ENCODE measurements at regions not wholly inside any gene's neighbourhood (a gene's known extent, or its start where the extent isn't known, plus 50 kb on each side); places are given as distances from the start of the nearest gene placed in this dataset.
"Not testable (repeated sequence)": the region's sequence is repeated elsewhere in the genome, so short reads cannot be mapped to it uniquely, and the experiment has no call there.

DNA sequence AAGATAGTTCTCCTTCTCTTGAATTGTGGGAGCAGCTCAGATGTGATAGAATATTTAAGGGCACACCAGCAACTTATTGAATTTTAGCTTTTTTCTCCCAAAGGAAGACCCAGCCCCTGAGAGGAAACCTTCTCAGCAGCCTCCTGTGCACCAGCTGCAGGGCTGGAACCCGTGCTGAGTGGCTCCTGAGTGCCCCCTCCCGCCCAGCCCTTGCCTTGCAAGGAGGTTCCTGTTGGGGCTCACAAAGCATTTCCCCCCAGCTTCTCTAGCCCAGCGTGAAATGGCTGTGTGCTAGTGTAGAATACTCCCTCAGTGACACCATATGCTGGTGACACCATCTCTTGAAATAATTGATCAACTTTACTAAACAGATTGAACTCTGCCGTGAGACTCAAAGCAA, 1180.1 kb downstream of the TMEM121 start:
- H4K5ac ChIP-seq (ENCODE audit: insufficient read length, low read depth, low read length); H3K36me3 ChIP-seq (ENCODE audit: control insufficient read depth in 2 of 4, insufficient read depth in 4 of 4, low read length in 3 of 4); POLR2A ChIA-PET (ENCODE audit: partially characterized antibody); H3K4ac ChIP-seq (replicated peaks; ENCODE audit: insufficient read length, low read depth, low read length); H4K8ac ChIP-seq (ENCODE audit: extremely low read depth, insufficient read depth, low read length); H3K23me2 ChIP-seq (ENCODE audit: low read depth, low read length); H4K91ac ChIP-seq (replicated peaks; ENCODE audit: insufficient read length, low read length); H3K18ac ChIP-seq (ENCODE audit: extremely low read depth, low read length); H3K14ac ChIP-seq (ENCODE audit: insufficient read length); H3K4me3 ChIP-seq (ENCODE audit: extremely low read depth in 1 of 4, insufficient read depth in 2 of 4, low read depth in 3 of 4, low read length in 4 of 4); CTCF ChIA-PET (ENCODE audit: partially characterized antibody); H3K79me2 ChIP-seq (ENCODE audit: control insufficient read depth in 1 of 2, insufficient read depth in 2 of 2, low read length in 2 of 2); H3K27me3 ChIP-seq (replicated peaks in 1 of 4; ENCODE audit: control insufficient read depth in 3 of 4, extremely low read depth in 1 of 4, insufficient read depth in 3 of 4, low read length in 3 of 4); H3K79me1 ChIP-seq (ENCODE audit: low read depth, low read length); H2BK12ac ChIP-seq (ENCODE audit: low read depth, low read length); H3K23ac ChIP-seq (ENCODE audit: insufficient read length); H3K4me1 ChIP-seq (replicated peaks in 1 of 4; ENCODE audit: control insufficient read depth in 3 of 4, insufficient read depth in 4 of 4, low read length in 3 of 4); H2AK5ac ChIP-seq (ENCODE audit: low read depth, low read length); H3K9ac ChIP-seq (replicated peaks in 1 of 4; ENCODE audit: extremely low read depth in 1 of 4, low read depth in 3 of 4, low read length in 3 of 4); H3K27ac ChIP-seq (ENCODE audit: low read depth, low read length); H2BK20ac ChIP-seq (ENCODE audit: low read length); H2BK15ac ChIP-seq (ENCODE audit: low read length); H2BK120ac ChIP-seq (replicated peaks; ENCODE audit: low read depth, low read length); H3K56ac ChIP-seq (replicated peaks; ENCODE audit: insufficient read length, low read depth, low read length); H2BK5ac ChIP-seq (ENCODE audit: low read depth, low read length); H2AFZ ChIP-seq (ENCODE audit: low read length); DNase-seq (ENCODE audit: low read depth in 1 of 2, low spot score in 2 of 2); H4K20me1 ChIP-seq (replicated peaks in 1 of 2; ENCODE audit: control insufficient read depth in 1 of 2, insufficient read depth in 2 of 2, low read length in 2 of 2); FAIRE-seq; H3K4me2 ChIP-seq (ENCODE audit: insufficient read depth in 1 of 2, low read depth in 2 of 2, low read length in 2 of 2): not testable (repeated sequence)
- 83% methylated on average over 1 of the region's 4 CpGs; no CpG with 5 or more reads in 1 of the 2 experiments for WGBS, 2 experiments (ENCODE audit: extremely low coverage in 1 of 2, insufficient coverage in 1 of 2, insufficient read length in 1 of 2, insufficient replicate concordance in 2 of 2, low coverage in 1 of 2, low lambda C conversion rate in 2 of 2, missing lambda C conversion rate in 1 of 2)
- peaks cover 3 to 15% of the 10 kb centered on the region in 2 experiments; a peak in 3 of 4 replicates for H3K9me3 ChIP-seq (ENCODE audit: insufficient read depth in 2 of 2, low read depth in 1 of 2, low read length in 1 of 2)

DNA sequence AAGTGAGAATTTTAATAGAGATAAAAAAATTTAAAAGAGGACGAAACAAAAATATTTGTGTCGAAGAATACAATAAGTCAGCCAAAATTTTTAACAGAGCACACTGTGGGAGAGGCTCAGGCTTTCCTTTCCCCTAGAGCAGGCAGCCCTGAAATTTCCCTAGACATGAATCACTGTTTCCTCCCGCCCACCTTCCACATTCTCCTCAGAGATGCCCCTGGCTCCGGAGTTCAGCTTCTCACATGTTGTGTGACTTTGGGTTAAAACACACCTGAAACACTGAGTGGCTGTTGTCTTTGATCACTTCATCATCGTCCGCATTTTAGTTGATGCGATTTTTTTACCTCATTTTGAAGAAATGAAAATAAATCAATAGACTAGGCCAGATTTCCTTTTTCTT, 1183.8 kb downstream of the TMEM121 start:
- H3K79me1 ChIP-seq (ENCODE audit: low read depth, low read length); H3K18ac ChIP-seq (ENCODE audit: extremely low read depth, low read length); H4K8ac ChIP-seq (ENCODE audit: extremely low read depth, insufficient read depth, low read length); H3K4me1 ChIP-seq (replicated peaks in 1 of 4; ENCODE audit: control insufficient read depth in 3 of 4, insufficient read depth in 4 of 4, low read length in 3 of 4); H2BK20ac ChIP-seq (ENCODE audit: low read length); H3K27ac ChIP-seq (ENCODE audit: low read depth, low read length); H3K14ac ChIP-seq (ENCODE audit: insufficient read length); H3K79me2 ChIP-seq (ENCODE audit: control insufficient read depth in 1 of 2, insufficient read depth in 2 of 2, low read length in 2 of 2); H3K23me2 ChIP-seq (ENCODE audit: low read depth, low read length); H2AK5ac ChIP-seq (ENCODE audit: low read depth, low read length); H3K4ac ChIP-seq (replicated peaks; ENCODE audit: insufficient read length, low read depth, low read length); CTCF ChIA-PET (ENCODE audit: partially characterized antibody); H2BK15ac ChIP-seq (ENCODE audit: low read length); H2AFZ ChIP-seq (ENCODE audit: low read length); H2BK5ac ChIP-seq (ENCODE audit: low read depth, low read length); H3K27me3 ChIP-seq (replicated peaks in 1 of 4; ENCODE audit: control insufficient read depth in 3 of 4, extremely low read depth in 1 of 4, insufficient read depth in 3 of 4, low read length in 3 of 4); H2BK12ac ChIP-seq (ENCODE audit: low read depth, low read length); H3K4me3 ChIP-seq (ENCODE audit: extremely low read depth in 1 of 4, insufficient read depth in 2 of 4, low read depth in 3 of 4, low read length in 4 of 4); FAIRE-seq; POLR2A ChIA-PET (ENCODE audit: partially characterized antibody); H3K56ac ChIP-seq (replicated peaks; ENCODE audit: insufficient read length, low read depth, low read length); H4K20me1 ChIP-seq (replicated peaks in 1 of 2; ENCODE audit: control insufficient read depth in 1 of 2, insufficient read depth in 2 of 2, low read length in 2 of 2); H4K5ac ChIP-seq (ENCODE audit: insufficient read length, low read depth, low read length); H3K4me2 ChIP-seq (ENCODE audit: insufficient read depth in 1 of 2, low read depth in 2 of 2, low read length in 2 of 2); H3K9ac ChIP-seq (replicated peaks in 1 of 4; ENCODE audit: extremely low read depth in 1 of 4, low read depth in 3 of 4, low read length in 3 of 4); H4K91ac ChIP-seq (replicated peaks; ENCODE audit: insufficient read length, low read length); H2BK120ac ChIP-seq (replicated peaks; ENCODE audit: low read depth, low read length); H3K36me3 ChIP-seq (ENCODE audit: control insufficient read depth in 2 of 4, insufficient read depth in 4 of 4, low read length in 3 of 4); H3K23ac ChIP-seq (ENCODE audit: insufficient read length); DNase-seq (ENCODE audit: low read depth in 1 of 2, low spot score in 2 of 2): not testable (repeated sequence)
- WGBS, 2 experiments (ENCODE audit: extremely low coverage in 1 of 2, insufficient coverage in 1 of 2, insufficient read length in 1 of 2, insufficient replicate concordance in 2 of 2, low coverage in 1 of 2, low lambda C conversion rate in 2 of 2, missing lambda C conversion rate in 1 of 2) = 72% methylated on average over 5 of the region's 7 CpGs; no CpG with 5 or more reads in 1 of the 2 experiments
- H3K9me3 ChIP-seq (ENCODE audit: insufficient read depth in 2 of 2, low read depth in 1 of 2, low read length in 1 of 2) = peaks cover 13 to 27% of the 10 kb centered on the region in 2 experiments

All from H1 (cell line).